CD4-positive, alpha-beta T cell (primary cell): ENCODE measurements at regions not wholly inside any gene's neighbourhood (a gene's known extent, or its start where the extent isn't known, plus 50 kb on each side); places are given as distances from the start of the nearest gene placed in this dataset.

Experiments used
- ATAC-seq: fragments of 200-7000 bp; cut with Tn5 transposase; one replicate; pipeline ENCODE4 v1.10.0; 2022; ENCODE audit warnings: mild to moderate bottlenecking; ENCODE audit not compliant: poor library complexity
- CTCF ChIA-PET: fragments of 350-600 bp; sonication (Branson Sonifier 250); formaldehyde crosslinking; loops from one replicate; lab custom pipeline; 2021; ENCODE audit warnings: antibody characterized with exemption, inconsistent platforms; lab: Charles Lee
- POLR2A ChIA-PET: fragments of 350-600 bp; sonication (Branson Sonifier 250); formaldehyde crosslinking; loops from one replicate; lab custom pipeline; 2021; ENCODE audit warnings: antibody characterized with exemption, inconsistent platforms; lab: Charles Lee
- DNase-seq, 14 experiments: peaks; one replicate each; pipeline ENCODE4 v3.0.0-alpha.2; 2013 to 2020; ENCODE audit warnings: mixed read lengths in 2 of 14
- H3K27ac ChIP-seq, 2 donors: one replicate each; pipeline versions ENCODE4 v1.5.1 to v1.7.0; 2013; ENCODE audit warnings: low read length in 2 of 2, low read depth in 1 of 2, mild to moderate bottlenecking in 1 of 2
- H3K27me3 ChIP-seq, 2 experiments: 1 replicate in 1 of 2; 2 replicates in 1 of 2; pipeline versions ENCODE4 v1.6.1 to v1.7.0; 2013; ENCODE audit warnings: low read length in 2 of 2, control low read depth in 1 of 2, mild to moderate bottlenecking in 1 of 2, moderate library complexity in 1 of 2; ENCODE audit not compliant: insufficient read depth in 2 of 2, control insufficient read depth in 1 of 2
- H3K36me3 ChIP-seq: one replicate; pipeline ENCODE4 v1.6.1; 2013; ENCODE audit warnings: low read length, control low read depth; ENCODE audit not compliant: insufficient read depth
- H3K4me1 ChIP-seq: one replicate; pipeline ENCODE4 v1.6.1; 2013; ENCODE audit warnings: low read length, control low read depth; ENCODE audit not compliant: insufficient read depth
- H3K4me3 ChIP-seq: one replicate; pipeline ENCODE4 v1.5.1; 2013; ENCODE audit warnings: mild to moderate bottlenecking, low read length, moderate library complexity
- H3K9me3 ChIP-seq, 2 experiments: 1 replicate in 1 of 2; 2 replicates in 1 of 2; pipeline versions ENCODE4 v1.6.1 to v1.7.0; 2013; ENCODE audit warnings: low read length in 2 of 2, mild to moderate bottlenecking in 2 of 2, control low read depth in 1 of 2, moderate library complexity in 1 of 2; ENCODE audit not compliant: control insufficient read depth in 1 of 2, insufficient read depth in 1 of 2
- H3K27ac Mint-ChIP-seq: one replicate; pipeline ENCODE4 v1.8.0; 2020; ENCODE audit warnings: mixed read lengths
- H3K27me3 Mint-ChIP-seq: one replicate; pipeline ENCODE4 v1.8.0; 2021; ENCODE audit warnings: mixed read lengths
- H3K36me3 Mint-ChIP-seq: one replicate; pipeline ENCODE4 v1.8.0; 2021; ENCODE audit warnings: low read depth, mixed read lengths
- H3K4me1 Mint-ChIP-seq: one replicate; pipeline ENCODE4 v1.8.0; 2021; ENCODE audit warnings: low read depth, mixed read lengths
- H3K4me3 Mint-ChIP-seq: one replicate; pipeline ENCODE4 v1.8.0; 2020; ENCODE audit warnings: mild to moderate bottlenecking, mixed read lengths
- H3K9me3 Mint-ChIP-seq: one replicate; pipeline ENCODE4 v1.8.0; 2020; ENCODE audit warnings: mixed read lengths
- CTCF ChIP-seq: fragments of 200-600 bp; IDR thresholded peaks from one replicate; pipeline ENCODE4 v1.8.0; 2022; ENCODE audit warnings: antibody characterized with exemption, mild to moderate bottlenecking
- intact Hi-C, 2 experiments: fragments of 100-400 bp; cut with DNase I in 1 of 2; cut with micrococcal nuclease in 1 of 2; formaldehyde crosslinking; loops; one replicate each; pipeline versions ENCODE4 v1.15.1 to v1.9.0; 2023 to 2025; cut with DNase I, micrococcal nuclease

DNA sequence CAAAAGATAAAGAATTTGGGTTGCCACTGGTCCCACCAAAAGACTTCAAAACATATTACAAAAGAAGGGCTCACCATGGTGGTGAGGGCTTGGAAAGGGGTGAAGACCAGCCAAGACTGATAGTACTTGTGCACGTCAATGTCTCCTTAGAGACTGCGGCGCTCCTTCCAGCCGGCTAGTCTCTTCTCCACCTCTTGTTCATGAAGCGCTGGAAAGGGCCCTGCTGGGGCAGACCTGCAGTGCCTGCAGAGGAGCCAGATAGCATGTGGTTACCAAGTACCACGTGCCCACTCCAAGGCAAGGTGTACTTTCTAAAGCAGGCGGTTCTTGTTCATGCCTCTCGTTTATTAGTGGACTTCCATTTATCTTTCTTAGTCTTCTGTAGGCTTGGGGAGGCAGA is 92.7 kb upstream of the FAM20A start:
- Mint-ChIP-seq H3K4me3 (no peak overlapping the region), H3K4me1 (no peaks in the 10 kb centered on the region), H3K9me3 (no peaks in the 10 kb centered on the region), H3K27me3 (peaks cover 9% of the 10 kb centered on the region), H3K27ac (no peak overlapping the region), H3K36me3 (no peaks in the 10 kb centered on the region)
- no peak for TF ChIP-seq CTCF
- ATAC-seq (no peak), DNase-seq (no peak)
- intact Hi-C loops, result no loop called here
- H3K4me3 ChIP-seq, result no peak overlapping the region
- H3K27ac ChIP-seq, result no peak overlapping the region
- CTCF ChIA-PET, result no interaction called here
- H3K36me3 ChIP-seq, result no peaks in the 10 kb centered on the region
- H3K27me3 ChIP-seq, result peaks cover 0 to 3% of the 10 kb centered on the region in 2 experiments
- POLR2A ChIA-PET, result no interaction called here
- no peaks in the 10 kb centered on the region for H3K4me1 ChIP-seq
- no peaks in the 10 kb centered on the region for H3K9me3 ChIP-seq

GRCh38 chr17:68693466-68693865 is 92.3 kb upstream of the FAM20A start:
- H3K4me3 ChIP-seq, result no peak overlapping the region
- H3K27me3 ChIP-seq, result peaks cover 0 to 3% of the 10 kb centered on the region in 2 experiments
- no peaks in the 10 kb centered on the region for H3K36me3 Mint-ChIP-seq
- no peak overlapping the region for H3K27ac Mint-ChIP-seq
- no peaks in the 10 kb centered on the region for H3K9me3 Mint-ChIP-seq
- H3K27me3 Mint-ChIP-seq, result peaks cover 9% of the 10 kb centered on the region
- H3K4me3 Mint-ChIP-seq, result no peak overlapping the region
- no peak for DNase-seq
- H3K4me1 ChIP-seq, result no peaks in the 10 kb centered on the region
- H3K27ac ChIP-seq, result no peak overlapping the region
- CTCF ChIA-PET, result no interaction called here
- POLR2A ChIA-PET, result no interaction called here
- no peaks in the 10 kb centered on the region for H3K36me3 ChIP-seq
- H3K9me3 ChIP-seq, result no peaks in the 10 kb centered on the region
- H3K4me1 Mint-ChIP-seq, result no peaks in the 10 kb centered on the region
- TF ChIP-seq CTCF, result no peak
- ATAC-seq, result no peak
- intact Hi-C loops, result no loop called here

- no peak for DNase-seq
- intact Hi-C loops, result no loop called here
- no peaks in the 10 kb centered on the region for H3K36me3 ChIP-seq
- Mint-ChIP-seq H3K4me1 (no peaks in the 10 kb centered on the region), H3K27ac (no peak overlapping the region), H3K27me3 (peaks cover 12% of the 10 kb centered on the region), H3K9me3 (no peaks in the 10 kb centered on the region), H3K36me3 (no peaks in the 10 kb centered on the region), H3K4me3 (no peak overlapping the region)
- no peak overlapping the region for H3K4me3 ChIP-seq
- TF ChIP-seq CTCF, result no peak
- H3K4me1 ChIP-seq, result no peaks in the 10 kb centered on the region
- H3K9me3 ChIP-seq, result no peaks in the 10 kb centered on the region
- ChIA-PET POLR2A (no interaction called here), CTCF (no interaction called here)
- no peak for ATAC-seq
- no peak overlapping the region for H3K27ac ChIP-seq
- H3K27me3 ChIP-seq, result peaks cover 0 to 4% of the 10 kb centered on the region in 2 experiments
These were observed 85.2 kb upstream of the FAM20A start for GRCh38 chr17:68686108-68686988.
